H9 (cell line): ENCODE measurements at regions not wholly inside any gene's neighbourhood (a gene's known extent, or its start where the extent isn't known, plus 50 kb on each side); places are given as distances from the start of the nearest gene placed in this dataset.

Experiments used
- DNase-seq: peaks from one replicate; pipeline ENCODE4 v3.0.0-alpha.2; 2017
- H2AFZ ChIP-seq: one replicate; pipeline ENCODE4 v1.6.1; 2013; ENCODE audit warnings: mild to moderate bottlenecking, low read length, control low read depth, moderate library complexity
- H2AK5ac ChIP-seq: 2 replicates; pipeline ENCODE4 v1.6.1; 2013; ENCODE audit warnings: low read length, control low read depth, mixed read lengths; ENCODE audit not compliant: insufficient read length
- H2BK120ac ChIP-seq: one replicate; pipeline ENCODE4 v1.6.1; 2013; ENCODE audit warnings: low read depth, mild to moderate bottlenecking, low read length, control low read depth, inconsistent platforms; ENCODE audit not compliant: poor library complexity, severe bottlenecking
- H2BK12ac ChIP-seq: 2 replicates; pipeline ENCODE4 v1.6.1; 2013; ENCODE audit warnings: low read length, control low read depth, mixed read lengths, low read depth; ENCODE audit not compliant: insufficient read length
- H2BK15ac ChIP-seq: 2 replicates; pipeline ENCODE4 v1.6.1; 2013; ENCODE audit warnings: low read depth, low read length, control low read depth
- H2BK20ac ChIP-seq: one replicate; pipeline ENCODE4 v1.6.1; 2013; ENCODE audit warnings: low read depth, mild to moderate bottlenecking, low read length, control low read depth, inconsistent platforms; ENCODE audit not compliant: poor library complexity, severe bottlenecking
- H2BK5ac ChIP-seq: 2 replicates; pipeline ENCODE4 v1.6.1; 2013; ENCODE audit warnings: low read length, control low read depth, mixed read lengths; ENCODE audit not compliant: insufficient read length
- H3K14ac ChIP-seq: 2 replicates; pipeline ENCODE4 v1.6.1; 2013; ENCODE audit warnings: low read length, control low read depth; ENCODE audit not compliant: insufficient read depth
- H3K18ac ChIP-seq: 2 replicates; pipeline ENCODE4 v1.6.1; 2013; ENCODE audit warnings: low read depth, mild to moderate bottlenecking, mixed read lengths, low read length, control low read depth; ENCODE audit not compliant: insufficient read length
- H3K23ac ChIP-seq: 2 replicates; pipeline ENCODE4 v1.6.1; 2013; ENCODE audit warnings: low read length, control low read depth, mixed read lengths, low read depth; ENCODE audit not compliant: insufficient read length
- H3K23me2 ChIP-seq: 2 replicates; pipeline ENCODE4 v1.6.1; 2013; ENCODE audit warnings: low read depth, mild to moderate bottlenecking, mixed read lengths, low read length, control low read depth; ENCODE audit not compliant: insufficient read length, poor library complexity, severe bottlenecking
- H3K27ac ChIP-seq: 2 replicates; pipeline ENCODE4 v1.5.1; 2013; ENCODE audit warnings: low read length, control low read depth, mixed read lengths, low read depth; ENCODE audit not compliant: insufficient read length
- H3K27me3 ChIP-seq: 2 replicates; pipeline ENCODE4 v1.6.1; 2013; ENCODE audit warnings: low read length, control low read depth, inconsistent platforms; ENCODE audit not compliant: insufficient read depth
- H3K4ac ChIP-seq: 2 replicates; pipeline ENCODE4 v1.6.1; 2013; ENCODE audit warnings: low read depth, mild to moderate bottlenecking, control low read depth, inconsistent platforms, low read length, moderate library complexity
- H3K4me1 ChIP-seq: 2 replicates; pipeline ENCODE4 v1.6.1; 2013; ENCODE audit warnings: low read length, control low read depth, inconsistent platforms; ENCODE audit not compliant: insufficient read depth
- H3K4me2 ChIP-seq: 2 replicates; pipeline ENCODE4 v1.6.1; 2013; ENCODE audit warnings: low read length, control low read depth, mixed read lengths; ENCODE audit not compliant: insufficient read length, insufficient read depth
- H3K56ac ChIP-seq: 2 replicates; pipeline ENCODE4 v1.6.1; 2013; ENCODE audit warnings: low read depth, mild to moderate bottlenecking, mixed read lengths, low read length, control low read depth; ENCODE audit not compliant: insufficient read length
- H3K79me1 ChIP-seq: 2 replicates; pipeline ENCODE4 v1.6.1; 2013; ENCODE audit warnings: low read depth, mild to moderate bottlenecking, moderate library complexity, low read length, control low read depth, inconsistent platforms; ENCODE audit not compliant: insufficient read depth, poor library complexity, severe bottlenecking
- H3K79me2 ChIP-seq: 2 replicates; pipeline ENCODE4 v1.6.1; 2013; ENCODE audit warnings: low read length, control low read depth, inconsistent platforms; ENCODE audit not compliant: insufficient read depth
- H3K9ac ChIP-seq: 2 replicates; pipeline ENCODE4 v1.6.1; 2013; ENCODE audit warnings: low read length, control low read depth, mixed read lengths; ENCODE audit not compliant: insufficient read length; ENCODE audit errors: extremely low read depth
- H3K9me3 ChIP-seq: one replicate; pipeline ENCODE4 v1.6.1; 2013; ENCODE audit warnings: low read depth, low read length, inconsistent platforms; ENCODE audit not compliant: control insufficient read depth
- H3T11ph ChIP-seq: one replicate; pipeline ENCODE4 v1.6.1; 2013; ENCODE audit warnings: mild to moderate bottlenecking, low read length, control low read depth, inconsistent platforms
- H4K20me1 ChIP-seq: one replicate; pipeline ENCODE4 v1.6.1; 2013; ENCODE audit not compliant: control insufficient read depth, insufficient read length, insufficient read depth
- H4K5ac ChIP-seq: 2 replicates; pipeline ENCODE4 v1.6.1; 2013; ENCODE audit warnings: low read depth, mild to moderate bottlenecking, mixed read lengths, low read length, control low read depth; ENCODE audit not compliant: insufficient read length
- H4K8ac ChIP-seq: replicated peaks from 2 replicates; pipeline ENCODE4 v1.6.1; 2013; ENCODE audit warnings: low read length, control low read depth, mixed read lengths, low read depth; ENCODE audit not compliant: insufficient read length
- H4K91ac ChIP-seq: 2 replicates; pipeline ENCODE4 v1.6.1; 2013; ENCODE audit warnings: low read depth, mild to moderate bottlenecking, moderate library complexity, mixed read lengths, low read length, control low read depth; ENCODE audit not compliant: insufficient read length
- H3K27ac Mint-ChIP-seq, 3 experiments: 2 replicates in 2 of 3; 3 replicates in 1 of 3; pipeline ENCODE4 v1.8.0; 2020 to 2021; ENCODE audit warnings: mixed read lengths in 3 of 3, mild to moderate bottlenecking in 1 of 3, moderate library complexity in 1 of 3
- H3K27me3 Mint-ChIP-seq: 2 replicates; pipeline ENCODE4 v1.8.0; 2021; ENCODE audit warnings: low read depth, mild to moderate bottlenecking, moderate library complexity, mixed read lengths
- H3K36me3 Mint-ChIP-seq, 3 experiments: 2 replicates in 2 of 3; 3 replicates in 1 of 3; pipeline ENCODE4 v1.8.0; 2020 to 2021; ENCODE audit warnings: low read depth in 3 of 3, mixed read lengths in 3 of 3; ENCODE audit not compliant: insufficient read depth in 1 of 3
- H3K4me1 Mint-ChIP-seq, 2 experiments: 2 replicates each; pipeline ENCODE4 v1.8.0; 2020; ENCODE audit warnings: mixed read lengths in 2 of 2
- H3K4me3 Mint-ChIP-seq, 2 experiments: 2 replicates in 1 of 2; 3 replicates in 1 of 2; pipeline ENCODE4 v1.8.0; 2020 to 2021; ENCODE audit warnings: mild to moderate bottlenecking in 2 of 2, mixed read lengths in 2 of 2, moderate library complexity in 1 of 2
- H3K9me3 Mint-ChIP-seq, 2 experiments: 2 replicates in 1 of 2; 3 replicates in 1 of 2; pipeline ENCODE4 v1.8.0; 2020; ENCODE audit warnings: mild to moderate bottlenecking in 2 of 2, mixed read lengths in 2 of 2, moderate library complexity in 1 of 2
- CTCF ChIP-seq: fragments of 200-600 bp; sonication (generic); conservative IDR thresholded peaks from 3 replicates; pipeline ENCODE4 v1.8.0; 2021; ENCODE audit warnings: antibody characterized with exemption, mild to moderate bottlenecking
- WGBS: extraction: QIAGEN DNeasy Blood & Tissue Kit; methylation state at CpG from one replicate; pipeline ENCODE4 v1.1.7; 2013; ENCODE audit warnings: missing lambda C conversion rate, low lambda C conversion rate, mixed read lengths; ENCODE audit not compliant: insufficient read length; ENCODE audit errors: extremely low coverage; 5-methylcytosine and 5-hydroxymethylcytosine counted together

- Mint-ChIP-seq H3K27me3 (peaks cover 15% of the 10 kb centered on the region), H3K27ac (no peak overlapping the region), H3K36me3 (peaks cover 0 to 2% (median 0%) of the 10 kb centered on the region in 3 experiments; a peak in 2 of 7 replicates), H3K4me1 (0 out of 4 replicates have a peak, but pooled peaks cover 0 to 2% of the 10 kb centered on the region in 2 experiments), H3K9me3 (peaks cover 0 to 3% of the 10 kb centered on the region in 2 experiments; a peak in 2 of 5 replicates), H3K4me3 (no peak overlapping the region)
- no peak overlapping the region for H3K4me2 ChIP-seq
- no peak overlapping the region for H3K14ac ChIP-seq
- H2BK15ac ChIP-seq = no peak overlapping the region
- H3K23ac ChIP-seq = no peak overlapping the region
- H3K27ac ChIP-seq = no peak overlapping the region
- no peak overlapping the region for H2BK5ac ChIP-seq
- H3K79me2 ChIP-seq = no peaks in the 10 kb centered on the region
- no peak overlapping the region for H2BK120ac ChIP-seq
- WGBS = no CpG with 5 or more reads among the region's 6 CpGs
- H2BK12ac ChIP-seq = no peak overlapping the region
- no peak for TF ChIP-seq CTCF
- no peak overlapping the region for H4K91ac ChIP-seq
- no peaks in the 10 kb centered on the region for H4K20me1 ChIP-seq
- H3K56ac ChIP-seq = no peak overlapping the region
- no peaks in the 10 kb centered on the region for H3K9me3 ChIP-seq
- no peaks in the 10 kb centered on the region; the same call in 1 of the 2 replicates for H3K27me3 ChIP-seq
- no peak overlapping the region for H4K5ac ChIP-seq
- no peak overlapping the region for H3T11ph ChIP-seq
- DNase-seq = no peak
- H3K18ac ChIP-seq = no peak overlapping the region
- no peak overlapping the region for H2BK20ac ChIP-seq
- no peak overlapping the region for H3K4ac ChIP-seq
- H2AFZ ChIP-seq = no peak overlapping the region
- no peaks in the 10 kb centered on the region for H3K79me1 ChIP-seq
- H2AK5ac ChIP-seq = no peak overlapping the region
- no peaks in the 10 kb centered on the region for H3K23me2 ChIP-seq
- H4K8ac ChIP-seq = no peak overlapping the region
- H3K4me1 ChIP-seq = no peaks in the 10 kb centered on the region
- no peak overlapping the region for H3K9ac ChIP-seq
Observed at GRCh38 chr2:217215877-217216276, 356.0 kb upstream of the TNP1 start.
